H1 (cell line): ENCODE measurements at regions not wholly inside any gene's neighbourhood (a gene's known extent, or its start where the extent isn't known, plus 50 kb on each side); places are given as distances from the start of the nearest gene placed in this dataset.

Source experiments
- CTCF ChIA-PET: fragments of 300-600 bp; sonication (Branson Sonifier 250); formaldehyde crosslinking; loops from one replicate; lab custom pipeline; 2021; ENCODE audit not compliant: partially characterized antibody; lab: Charles Lee
- POLR2A ChIA-PET: fragments of 300-600 bp; sonication (Branson Sonifier 250); formaldehyde crosslinking; loops from one replicate; lab custom pipeline; 2021; ENCODE audit warnings: inconsistent platforms; ENCODE audit not compliant: partially characterized antibody; lab: Charles Lee
- DNase-seq, 2 experiments: peaks; one replicate each; pipeline versions ENCODE4 v3.0.0 to v3.0.0-alpha.2; 2010 to 2022; ENCODE audit warnings: low spot score in 2 of 2, low read depth in 1 of 2, mixed read lengths in 1 of 2
- FAIRE-seq: peaks from 2 replicates; lab custom pipeline; 2011; peaks lifted over from hg19 to GRCh38; lab: Jason Lieb, UNC
- H2AFZ ChIP-seq: 2 replicates; pipeline ENCODE4 v1.8.1; 2012; ENCODE audit warnings: low read length, inconsistent platforms
- H2AK5ac ChIP-seq: 2 replicates; pipeline ENCODE4 v1.6.1; 2013; ENCODE audit warnings: low read depth, low read length
- H2BK120ac ChIP-seq: replicated peaks from 2 replicates; pipeline ENCODE3; 2013; ENCODE audit warnings: low read depth, low read length, inconsistent platforms
- H2BK12ac ChIP-seq: 2 replicates; pipeline ENCODE4 v1.6.1; 2013; ENCODE audit warnings: low read depth, low read length
- H2BK15ac ChIP-seq: 2 replicates; pipeline ENCODE4 v1.6.1; 2013; ENCODE audit warnings: low read length
- H2BK20ac ChIP-seq: 2 replicates; pipeline ENCODE4 v1.6.1; 2013; ENCODE audit warnings: low read length
- H2BK5ac ChIP-seq: 2 replicates; pipeline ENCODE4 v1.6.1; 2013; ENCODE audit warnings: low read depth, low read length
- H3K14ac ChIP-seq: 2 replicates; pipeline ENCODE4 v1.6.1; 2013; ENCODE audit warnings: inconsistent platforms; ENCODE audit not compliant: insufficient read length
- H3K18ac ChIP-seq: 2 replicates; pipeline ENCODE4 v1.6.1; 2013; ENCODE audit warnings: low read length; ENCODE audit errors: extremely low read depth
- H3K23ac ChIP-seq: 2 replicates; pipeline ENCODE4 v1.6.1; 2013; ENCODE audit warnings: inconsistent platforms; ENCODE audit not compliant: insufficient read length
- H3K23me2 ChIP-seq: 2 replicates; pipeline ENCODE4 v1.6.1; 2013; ENCODE audit warnings: low read depth, low read length
- H3K27ac ChIP-seq: 2 replicates; pipeline ENCODE4 v1.6.1; 2011; ENCODE audit warnings: low read depth, low read length, inconsistent platforms
- H3K27me3 ChIP-seq, 4 experiments: replicated peaks in 1 of 4; 1 replicate in 1 of 4; 2 replicates in 3 of 4; pipeline versions ENCODE4 v1.6.1 to v1.8.1; 2011 to 2013; ENCODE audit warnings: low read length in 3 of 4, mild to moderate bottlenecking in 3 of 4, inconsistent platforms in 2 of 4, mixed read lengths in 2 of 4, moderate library complexity in 1 of 4; ENCODE audit not compliant: control insufficient read depth in 3 of 4, insufficient read depth in 3 of 4; ENCODE audit errors: extremely low read depth in 1 of 4
- H3K36me3 ChIP-seq, 4 experiments: 2 replicates each; pipeline versions ENCODE4 v1.6.1 to v1.8.1; 2011 to 2013; ENCODE audit warnings: mild to moderate bottlenecking in 4 of 4, low read length in 3 of 4, moderate library complexity in 2 of 4, control low read depth in 1 of 4, inconsistent platforms in 1 of 4; ENCODE audit not compliant: insufficient read depth in 4 of 4, control insufficient read depth in 2 of 4
- H3K4ac ChIP-seq: replicated peaks from 2 replicates; pipeline ENCODE3; 2013; ENCODE audit warnings: low read length, low read depth, mixed read lengths, inconsistent platforms; ENCODE audit not compliant: insufficient read length
- H3K4me1 ChIP-seq, 4 experiments: replicated peaks in 1 of 4; 1 replicate in 1 of 4; 2 replicates in 3 of 4; pipeline versions ENCODE4 v1.6.1 to v1.8.1; 2011 to 2013; ENCODE audit warnings: low read length in 3 of 4, inconsistent platforms in 2 of 4, mixed read lengths in 1 of 4; ENCODE audit not compliant: insufficient read depth in 4 of 4, control insufficient read depth in 3 of 4
- H3K4me2 ChIP-seq, 2 experiments: 2 replicates each; pipeline versions ENCODE4 v1.6.1 to v1.8.1; 2011 to 2013; ENCODE audit warnings: low read depth in 2 of 2, low read length in 2 of 2, control low read depth in 1 of 2, inconsistent platforms in 1 of 2, mild to moderate bottlenecking in 1 of 2; ENCODE audit not compliant: insufficient read depth in 1 of 2
- H3K4me3 ChIP-seq, 4 experiments: fragments of 200-600, 300-600 bp in 1 of 4; sonication (generic), shearing (Covaris generic), sonication (Bioruptor Twin) in 1 of 4; 2 replicates each; pipeline versions ENCODE4 v1.5.1 to v1.8.1; 2011 to 2016; ENCODE audit warnings: low read length in 4 of 4, low read depth in 3 of 4, control low read depth in 2 of 4, inconsistent platforms in 2 of 4, mild to moderate bottlenecking in 2 of 4, mixed read lengths in 1 of 4, moderate library complexity in 1 of 4; ENCODE audit not compliant: insufficient read depth in 2 of 4; ENCODE audit errors: extremely low read depth in 1 of 4
- H3K56ac ChIP-seq: replicated peaks from 2 replicates; pipeline ENCODE3; 2013; ENCODE audit warnings: low read depth, mild to moderate bottlenecking, mixed read lengths, low read length, inconsistent platforms; ENCODE audit not compliant: insufficient read length
- H3K79me1 ChIP-seq: 2 replicates; pipeline ENCODE4 v1.6.1; 2013; ENCODE audit warnings: low read depth, low read length, control low read depth
- H3K79me2 ChIP-seq, 2 experiments: 2 replicates each; pipeline versions ENCODE4 v1.6.1 to v1.8.1; 2012 to 2013; ENCODE audit warnings: low read length in 2 of 2, mild to moderate bottlenecking in 2 of 2, inconsistent platforms in 1 of 2; ENCODE audit not compliant: insufficient read depth in 2 of 2, control insufficient read depth in 1 of 2
- H3K9ac ChIP-seq, 4 experiments: replicated peaks in 1 of 4; 1 replicate in 1 of 4; 2 replicates in 3 of 4; pipeline versions ENCODE4 v1.6.1 to v1.8.1; 2011 to 2013; ENCODE audit warnings: low read depth in 3 of 4, low read length in 3 of 4, control low read depth in 2 of 4, mild to moderate bottlenecking in 2 of 4, moderate library complexity in 2 of 4, inconsistent platforms in 1 of 4; ENCODE audit errors: extremely low read depth in 1 of 4
- H3K9me3 ChIP-seq, 2 experiments: 2 replicates each; pipeline versions ENCODE4 v1.6.1 to v1.8.1; 2012 to 2013; ENCODE audit warnings: mild to moderate bottlenecking in 2 of 2, moderate library complexity in 2 of 2, control low read depth in 1 of 2, inconsistent platforms in 1 of 2, low read depth in 1 of 2, low read length in 1 of 2, mixed read lengths in 1 of 2; ENCODE audit not compliant: insufficient read depth in 2 of 2
- H4K20me1 ChIP-seq, 2 experiments: replicated peaks in 1 of 2; 2 replicates each; pipeline versions ENCODE3 to v1.8.1; 2011 to 2013; ENCODE audit warnings: inconsistent platforms in 2 of 2, low read length in 2 of 2, mild to moderate bottlenecking in 1 of 2; ENCODE audit not compliant: insufficient read depth in 2 of 2, control insufficient read depth in 1 of 2
- H4K5ac ChIP-seq: 2 replicates; pipeline ENCODE4 v1.6.1; 2013; ENCODE audit warnings: low read length, low read depth, mixed read lengths, inconsistent platforms; ENCODE audit not compliant: insufficient read length
- H4K8ac ChIP-seq: 2 replicates; pipeline ENCODE4 v1.8.0; 2013; ENCODE audit warnings: mild to moderate bottlenecking, moderate library complexity, low read length, inconsistent platforms; ENCODE audit not compliant: insufficient read depth; ENCODE audit errors: extremely low read depth
- H4K91ac ChIP-seq: replicated peaks from 2 replicates; pipeline ENCODE3; 2013; ENCODE audit warnings: low read length, mixed read lengths, inconsistent platforms; ENCODE audit not compliant: insufficient read length
- BCL11A ChIP-seq, 2 experiments: IDR thresholded peaks; one replicate each; pipeline ENCODE4 v1.6.1; 2011; ENCODE audit warnings: low read depth in 2 of 2, low read length in 2 of 2, mild to moderate bottlenecking in 2 of 2
- GTF2F1 ChIP-seq: IDR thresholded peaks from 2 replicates; pipeline ENCODE4 v1.6.1; 2012; ENCODE audit warnings: low read depth, low read length, improper control_type of control experiment, borderline replicate concordance
- RNF2 ChIP-seq: fragments of 200-900, 300-1000 bp; sonication (generic); IDR thresholded peaks from 2 replicates; pipeline ENCODE4 v1.7.1; 2016; ENCODE audit warnings: borderline replicate concordance, low read depth, mild to moderate bottlenecking, antibody characterized with exemption, low read length; ENCODE audit not compliant: poor library complexity, severe bottlenecking; ENCODE audit errors: missing control alignments
- TEAD4 ChIP-seq: IDR thresholded peaks from 2 replicates; pipeline ENCODE4 v1.6.1; 2012; ENCODE audit warnings: low read depth, low read length, inconsistent platforms, mixed read lengths
- WGBS, 2 experiments: shearing (Covaris generic) in 1 of 2; methylation state at CpG; one replicate each; pipeline versions ENCODE4 v1.1.6 to v1.1.7; 2013 to 2015; ENCODE audit warnings: low lambda C conversion rate in 2 of 2, mixed read lengths in 2 of 2, inconsistent platforms in 1 of 2, low coverage in 1 of 2, missing lambda C conversion rate in 1 of 2; ENCODE audit not compliant: insufficient replicate concordance in 2 of 2, insufficient coverage in 1 of 2, insufficient read length in 1 of 2; ENCODE audit errors: extremely low coverage in 1 of 2, missing lambda C conversion rate in 1 of 2; 5-methylcytosine and 5-hydroxymethylcytosine counted together

GRCh38 chr4:136725286-136726081 lies 806.8 kb downstream of the PCDH18 start:
- no peak overlapping the region for H3K4me3 ChIP-seq
- H3K4me1 ChIP-seq: no peaks in the 10 kb centered on the region
- no peak overlapping the region for H2BK12ac ChIP-seq
- no peaks in the 10 kb centered on the region for H4K20me1 ChIP-seq
- no peaks in the 10 kb centered on the region for H3K9me3 ChIP-seq
- H2AK5ac ChIP-seq: no peak overlapping the region
- POLR2A ChIA-PET: no interaction called here
- H3K4ac ChIP-seq: no peak overlapping the region
- H3K79me1 ChIP-seq: no peaks in the 10 kb centered on the region
- no peak overlapping the region for H3K14ac ChIP-seq
- 76% methylated on average over 4 of the region's 4 CpGs; no CpG with 5 or more reads in 1 of the 2 experiments for WGBS, 2 experiments
- FAIRE-seq (no peak), DNase-seq (no peak)
- no peak overlapping the region for H3K9ac ChIP-seq
- no peak overlapping the region for H2BK15ac ChIP-seq
- H3K56ac ChIP-seq: no peak overlapping the region
- no peaks in the 10 kb centered on the region for H3K27me3 ChIP-seq
- no peaks in the 10 kb centered on the region for H3K36me3 ChIP-seq
- no peak overlapping the region for H3K4me2 ChIP-seq
- no peak overlapping the region for H3K27ac ChIP-seq
- H3K23me2 ChIP-seq: no peaks in the 10 kb centered on the region
- no peaks in the 10 kb centered on the region for H3K79me2 ChIP-seq
- H3K18ac ChIP-seq: no peak overlapping the region
- H4K91ac ChIP-seq: no peak overlapping the region
- no peak overlapping the region for H4K5ac ChIP-seq
- CTCF ChIA-PET: no interaction called here
- H4K8ac ChIP-seq: no peak overlapping the region
- H2BK5ac ChIP-seq: no peak overlapping the region
- no peak for TF ChIP-seq GTF2F1
- no peak for TF ChIP-seq RNF2
- no peak for TF ChIP-seq BCL11A (IDR thresholded peaks at IDR 0.05; ENCODE audit: low read depth in 2 of 2, low read length in 2 of 2)
- TF ChIP-seq TEAD4: no peak
- no peak overlapping the region for H2AFZ ChIP-seq
- no peak overlapping the region for H2BK20ac ChIP-seq
- H2BK120ac ChIP-seq: no peak overlapping the region
- H3K23ac ChIP-seq: no peak overlapping the region
